ENCODE measurements at regions not wholly inside any gene's neighbourhood (a gene's known extent, or its start where the extent isn't known, plus 50 kb on each side); places are given as distances from the start of the nearest gene placed in this dataset.

DNA sequence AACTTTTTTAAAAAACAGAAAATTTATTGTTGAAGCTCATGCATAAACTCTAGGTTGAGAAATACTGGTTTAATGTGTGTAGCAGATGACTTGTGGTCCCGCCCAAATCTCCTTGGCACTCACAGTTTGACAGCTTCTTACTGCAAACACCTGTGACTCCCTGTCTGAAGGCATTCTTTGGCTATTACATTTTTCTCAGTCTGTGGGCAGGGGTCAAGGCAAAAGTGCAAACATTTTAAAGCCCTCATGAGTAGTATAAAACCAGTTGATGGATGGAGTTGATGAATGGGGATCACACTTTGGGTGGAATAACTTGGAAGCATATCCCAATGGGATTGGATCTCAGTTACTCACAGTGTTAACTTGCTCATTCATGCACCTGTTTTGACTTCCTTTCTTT is 1007.0 kb upstream of the NUDT12 start:
- no peak for TF ChIP-seq EZH2 (IDR thresholded peaks at IDR 0.05; ENCODE audit: insufficient read depth, low read length)
- TF ChIP-seq, protein P1, sequence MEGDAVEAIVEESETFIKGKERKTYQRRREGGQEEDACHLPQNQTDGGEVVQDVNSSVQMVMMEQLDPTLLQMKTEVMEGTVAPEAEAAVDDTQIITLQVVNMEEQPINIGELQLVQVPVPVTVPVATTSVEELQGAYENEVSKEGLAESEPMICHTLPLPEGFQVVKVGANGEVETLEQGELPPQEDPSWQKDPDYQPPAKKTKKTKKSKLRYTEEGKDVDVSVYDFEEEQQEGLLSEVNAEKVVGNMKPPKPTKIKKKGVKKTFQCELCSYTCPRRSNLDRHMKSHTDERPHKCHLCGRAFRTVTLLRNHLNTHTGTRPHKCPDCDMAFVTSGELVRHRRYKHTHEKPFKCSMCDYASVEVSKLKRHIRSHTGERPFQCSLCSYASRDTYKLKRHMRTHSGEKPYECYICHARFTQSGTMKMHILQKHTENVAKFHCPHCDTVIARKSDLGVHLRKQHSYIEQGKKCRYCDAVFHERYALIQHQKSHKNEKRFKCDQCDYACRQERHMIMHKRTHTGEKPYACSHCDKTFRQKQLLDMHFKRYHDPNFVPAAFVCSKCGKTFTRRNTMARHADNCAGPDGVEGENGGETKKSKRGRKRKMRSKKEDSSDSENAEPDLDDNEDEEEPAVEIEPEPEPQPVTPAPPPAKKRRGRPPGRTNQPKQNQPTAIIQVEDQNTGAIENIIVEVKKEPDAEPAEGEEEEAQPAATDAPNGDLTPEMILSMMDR (IDR thresholded peaks at IDR 0.05; ENCODE audit: insufficient read depth, low read depth, low read length), result no peak

Data from astrocyte (in vitro differentiated cells and primary cell).